Stomach (tissue), 8 donors: ENCODE measurements at regions not wholly inside any gene's neighbourhood (a gene's known extent, or its start where the extent isn't known, plus 50 kb on each side); places are given as distances from the start of the nearest gene placed in this dataset.

Source experiments
- DNase-seq, 2 donors: peaks; one replicate each; pipeline versions ENCODE4 v3.0.0 to v3.0.0-alpha.2; 2013 to 2019
- H3K27ac ChIP-seq, 5 donors: fragments of 200-600 bp in 4 of 5; sonication (generic) in 4 of 5; one replicate each; pipeline ENCODE4 v1.5.1; 2013 to 2019; ENCODE audit warnings: mild to moderate bottlenecking in 1 of 5, moderate library complexity in 1 of 5
- H3K27me3 ChIP-seq, 3 donors: fragments of 200-600 bp; sonication (generic); one replicate each; pipeline ENCODE4 v1.5.1; 2017 to 2019; ENCODE audit warnings: mixed run types in 1 of 3
- H3K36me3 ChIP-seq, 4 donors: fragments of 200-600 bp; sonication (generic); 1 replicate in 3 of 4; 2 replicates in 1 of 4; pipeline ENCODE4 v1.5.1; 2016 to 2019
- H3K4me1 ChIP-seq, 4 donors: fragments of 200-600 bp; sonication (generic); one replicate each; pipeline ENCODE4 v1.5.1; 2016 to 2019
- H3K4me3 ChIP-seq, 4 donors: fragments of 200-600 bp; sonication (generic) in 3 of 4; one replicate each; pipeline ENCODE4 v1.5.1; 2016 to 2019; ENCODE audit warnings: mild to moderate bottlenecking in 1 of 4
- H3K9me3 ChIP-seq, 4 donors: fragments of 200-600 bp; sonication (generic); one replicate each; pipeline ENCODE4 v1.5.1; 2016 to 2019
- CTCF ChIP-seq, 7 experiments: fragments of 450-650 bp in 4 of 7; fragments of 200-600 bp in 3 of 7; sonication (generic) in 3 of 7; IDR thresholded peaks; one replicate each; pipeline ENCODE4 v1.5.1; 2016 to 2019; ENCODE audit warnings: antibody characterized with exemption in 7 of 7, control low read depth in 2 of 7, mild to moderate bottlenecking in 1 of 7
- EP300 ChIP-seq: sonication (generic); formaldehyde crosslinking; IDR thresholded peaks from one replicate; pipeline ENCODE4 v1.6.1; 2017; ENCODE audit warnings: antibody characterized with exemption
- POLR2A ChIP-seq, 4 donors: fragments of 450-650 bp; IDR thresholded peaks; one replicate each; pipeline ENCODE4 v1.6.1; 2016; ENCODE audit warnings: antibody characterized with exemption in 4 of 4, control low read depth in 2 of 4, mild to moderate bottlenecking in 1 of 4, moderate library complexity in 1 of 4
- POLR2AphosphoS5 ChIP-seq, 3 donors: sonication (generic); formaldehyde crosslinking; IDR thresholded peaks; one replicate each; pipeline ENCODE4 v1.6.1; 2016; ENCODE audit warnings: antibody characterized with exemption in 3 of 3
- WGBS, 5 donors: extraction: QIAGEN DNeasy Blood & Tissue Kit in 3 of 5; methylation state at CpG; one replicate each; pipeline versions ENCODE4 v1.1.5 to v1.1.7; 2013 to 2018; 5-methylcytosine and 5-hydroxymethylcytosine counted together
- intact Hi-C: fragments of 100-400 bp; cut with DNase I; formaldehyde crosslinking; loops from one replicate; pipeline ENCODE4 v1.15.1; 2023; ENCODE audit warnings: low total_unique reads
- donor health status: healthy with polysubstance abuse.
- donor health status: Bipolar disorder and iron deficiency.
- donor health status: healthy.

DNA sequence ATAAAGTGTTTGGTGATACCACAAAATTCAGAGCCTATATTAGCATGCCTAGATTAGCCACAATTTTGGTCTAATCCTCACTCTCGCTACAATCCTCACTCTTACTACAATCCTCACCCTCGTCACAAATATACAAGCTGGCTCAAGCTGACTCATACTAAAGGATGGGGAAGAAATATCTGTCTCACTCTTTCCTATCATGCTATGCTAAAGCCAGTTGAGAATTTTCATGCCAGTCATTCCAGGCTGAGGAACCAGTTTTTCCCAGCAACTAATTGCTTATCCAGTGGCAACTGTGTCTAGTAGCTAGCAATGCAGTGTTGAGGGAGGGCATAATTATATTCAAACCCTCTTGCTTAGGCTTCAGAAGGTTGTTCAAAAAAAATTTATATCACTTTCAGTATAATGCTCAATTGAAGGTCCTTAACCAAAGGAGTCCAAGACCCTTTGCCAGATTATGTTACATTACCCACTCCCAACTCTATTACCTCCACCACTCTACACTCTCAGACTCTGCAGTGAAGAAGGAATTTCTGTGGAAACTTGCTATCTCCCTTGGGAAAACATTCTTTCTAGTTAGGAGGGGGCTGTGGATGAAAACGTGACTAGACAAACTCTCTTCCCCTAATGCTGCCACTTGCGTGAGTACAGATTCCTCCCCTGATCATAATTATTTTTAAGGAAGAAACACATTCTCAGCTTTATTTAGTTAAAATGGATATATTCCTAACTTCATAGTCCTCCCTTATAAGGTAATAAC is 810.3 kb upstream of the ACO1 start:
- no peaks in the 10 kb centered on the region for H3K4me1 ChIP-seq
- H3K36me3 ChIP-seq, result no peaks in the 10 kb centered on the region
- intact Hi-C loops, result no loop called here
- DNase-seq, result no peak
- peaks cover 0 to 6% (median 3%) of the 10 kb centered on the region in 4 donors for H3K9me3 ChIP-seq
- H3K4me3 ChIP-seq, result no peak overlapping the region
- H3K27me3 ChIP-seq, result no peaks in the 10 kb centered on the region
- H3K27ac ChIP-seq, result no peak overlapping the region
- TF ChIP-seq POLR2A (IDR thresholded peaks at IDR 0.05), result no peak
- TF ChIP-seq CTCF (IDR thresholded peaks at IDR 0.05), result no peak
- TF ChIP-seq POLR2AphosphoS5 (IDR thresholded peaks at IDR 0.05), result no peak
- TF ChIP-seq EP300, result no peak
- 75 to 83% (median 77%) methylated on average over 4 of the region's 4 CpGs for WGBS, 5 donors

DNA sequence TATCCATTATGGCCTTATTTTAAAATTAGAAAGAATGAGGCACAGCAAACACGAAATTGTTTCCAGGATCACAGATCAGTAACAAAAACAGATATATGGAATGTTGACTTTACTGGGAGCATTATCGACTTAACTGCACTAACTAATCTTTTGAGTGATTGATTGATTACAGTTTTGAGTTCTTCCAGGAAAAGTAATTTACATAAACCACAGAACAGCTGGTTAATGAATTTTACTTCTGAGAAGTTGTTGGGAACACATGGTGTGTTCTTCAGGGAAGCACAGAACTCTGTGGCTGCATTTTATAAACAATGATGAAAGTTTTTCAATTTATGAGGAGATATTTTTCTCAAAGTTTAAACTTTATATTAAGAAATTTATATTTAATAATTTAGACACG is 802.4 kb upstream of the ACO1 start:
- 26 to 34% (median 29%) methylated on average over 3 of the region's 3 CpGs for WGBS, 5 donors
- Histone ChIP-seq H3K36me3 (no peaks in the 10 kb centered on the region), H3K9me3 (no peaks in the 10 kb centered on the region), H3K4me3 (no peak overlapping the region), H3K27ac (no peak overlapping the region), H3K27me3 (no peaks in the 10 kb centered on the region), H3K4me1 (no peaks in the 10 kb centered on the region)
- intact Hi-C loops, result no loop called here
- TF ChIP-seq EP300 (no peak), POLR2A (IDR thresholded peaks at IDR 0.05) (no peak), CTCF (IDR thresholded peaks at IDR 0.05) (no peak), POLR2AphosphoS5 (IDR thresholded peaks at IDR 0.05) (no peak)
- DNase-seq, result no peak

GRCh38 chr9:31582561-31582960 is 801.9 kb upstream of the ACO1 start:
- Histone ChIP-seq H3K9me3 (no peaks in the 10 kb centered on the region), H3K4me3 (no peak overlapping the region), H3K27me3 (no peaks in the 10 kb centered on the region), H3K4me1 (no peaks in the 10 kb centered on the region), H3K36me3 (no peaks in the 10 kb centered on the region), H3K27ac (no peak overlapping the region)
- TF ChIP-seq POLR2A (IDR thresholded peaks at IDR 0.05) (no peak), EP300 (no peak), CTCF (IDR thresholded peaks at IDR 0.05) (no peak), POLR2AphosphoS5 (IDR thresholded peaks at IDR 0.05) (no peak)
- no peak for DNase-seq
- intact Hi-C loops, result no loop called here

- Histone ChIP-seq H3K4me3 (no peak overlapping the region), H3K36me3 (no peaks in the 10 kb centered on the region), H3K9me3 (no peaks in the 10 kb centered on the region), H3K4me1 (no peaks in the 10 kb centered on the region), H3K27me3 (no peaks in the 10 kb centered on the region), H3K27ac (no peak overlapping the region)
- intact Hi-C loops, result no loop called here
- DNase-seq, result no peak
- TF ChIP-seq EP300 (no peak), CTCF (IDR thresholded peaks at IDR 0.05) (no peak)
Measured at GRCh38 chr9:31585158-31585557, 799.3 kb upstream of the ACO1 start.
